HG03025 (cell line): ENCODE measurements at regions not wholly inside any gene's neighbourhood (a gene's known extent, or its start where the extent isn't known, plus 50 kb on each side); places are given as distances from the start of the nearest gene placed in this dataset.
A peak's percentile ranks its signal among the peaks of the same experiment; 100 is the strongest.
"Not testable (repeated sequence)": the region's sequence is repeated elsewhere in the genome, so short reads cannot be mapped to it uniquely, and the experiment has no call there.

Source experiments
- ATAC-seq: cut with Tn5 transposase; IDR thresholded peaks from one replicate; pipeline ENCODE4 v1.9.1; 2021; ENCODE audit warnings: mild to moderate bottlenecking, moderate library complexity; ENCODE audit not compliant: unreplicated experiment, low FRiP score

- ATAC-seq, result not testable (repeated sequence)
These were observed 230.8 kb upstream of the FRG2C start for GRCh38 chr3:75433295-75433694.

GRCh38 chr3:75434276-75434912 is 229.7 kb upstream of the FRG2C start:
- not testable (repeated sequence) for ATAC-seq

- peak; percentile 99 for ATAC-seq
These were observed 229.0 kb upstream of the FRG2C start for GRCh38 chr3:75434913-75435793.

GRCh38 chr3:75435794-75436400 is 228.2 kb upstream of the FRG2C start:
- not testable (repeated sequence) for ATAC-seq

- ATAC-seq, result not testable (repeated sequence)
These were observed 223.1 kb upstream of the FRG2C start for GRCh38 chr3:75440986-75441385.

- ATAC-seq, result not testable (repeated sequence)
These were observed 219.5 kb upstream of the FRG2C start for GRCh38 chr3:75444634-75445033.

GRCh38 chr3:75445234-75445633 is 218.9 kb upstream of the FRG2C start:
- not testable (repeated sequence) for ATAC-seq

GRCh38 chr3:75446948-75447347 is 217.2 kb upstream of the FRG2C start:
- ATAC-seq, result not testable (repeated sequence)

GRCh38 chr3:75453328-75453727 is 210.8 kb upstream of the FRG2C start:
- ATAC-seq, result not testable (repeated sequence)

- not testable (repeated sequence) for ATAC-seq
These were observed 210.3 kb upstream of the FRG2C start for GRCh38 chr3:75453839-75454238.

- not testable (repeated sequence) for ATAC-seq
These were observed 189.6 kb upstream of the FRG2C start for GRCh38 chr3:75474530-75474929.

- not testable (repeated sequence) for ATAC-seq
These were observed 167.5 kb upstream of the FRG2C start for GRCh38 chr3:75496600-75496999.

GRCh38 chr3:75500357-75500756 is 163.8 kb upstream of the FRG2C start:
- ATAC-seq, result not testable (repeated sequence)

- not testable (repeated sequence) for ATAC-seq
These were observed 162.0 kb upstream of the FRG2C start for GRCh38 chr3:75502171-75502570.

- ATAC-seq, result not testable (repeated sequence)
These were observed 161.1 kb upstream of the FRG2C start for GRCh38 chr3:75502769-75503756.

GRCh38 chr3:75506603-75507002 is 157.5 kb upstream of the FRG2C start:
- no peak for ATAC-seq

GRCh38 chr3:75507956-75508355 is 156.2 kb upstream of the FRG2C start:
- not testable (repeated sequence) for ATAC-seq

- ATAC-seq, result not testable (repeated sequence)
These were observed 136.5 kb upstream of the FRG2C start for GRCh38 chr3:75527657-75528056.

GRCh38 chr3:75552095-75552494 is 112.0 kb upstream of the FRG2C start:
- ATAC-seq, result not testable (repeated sequence)

- ATAC-seq, result not testable (repeated sequence)
These were observed 99.7 kb upstream of the FRG2C start for GRCh38 chr3:75564427-75564826.
